HepG2 (cell line): ENCODE measurements at regions not wholly inside any gene's neighbourhood (a gene's known extent, or its start where the extent isn't known, plus 50 kb on each side); places are given as distances from the start of the nearest gene placed in this dataset.
A peak's percentile ranks its signal among the peaks of the same experiment; 100 is the strongest.

Experiments
- ARHGAP35 ChIP-seq: sonication (generic); formaldehyde crosslinking; IDR thresholded peaks from 2 replicates; pipeline ENCODE4 v1.9.0; 2022; ENCODE audit warnings: mild to moderate bottlenecking, inconsistent platforms, moderate library complexity, missing genetic modification reagents, borderline replicate concordance
- FLYWCH1 ChIP-seq: sonication (generic); formaldehyde crosslinking; IDR thresholded peaks from 2 replicates; pipeline ENCODE4 v1.8.1; 2023; ENCODE audit warnings: mild to moderate bottlenecking, missing genetic modification reagents
- FOXA1 ChIP-seq, 2 experiments: fragments of 450-650 bp in 1 of 2; sonication (generic) in 1 of 2; formaldehyde crosslinking in 1 of 2; IDR thresholded peaks; 2 replicates each; pipeline versions ENCODE4 v1.4.0 to v1.6.1; 2016 to 2020; ENCODE audit warnings: missing genetic modification reagents in 1 of 2
- FOXP1 ChIP-seq, 2 experiments: fragments of 450-650 bp in 1 of 2; IDR thresholded peaks; 2 replicates each; pipeline ENCODE4 v1.6.1; 2017 to 2018; ENCODE audit warnings: antibody characterized with exemption in 1 of 2
- HOMEZ ChIP-seq: IDR thresholded peaks from 2 replicates; pipeline ENCODE4 v1.6.1; 2016; ENCODE audit warnings: low read depth
- IRF1 ChIP-seq: sonication (generic); formaldehyde crosslinking; IDR thresholded peaks from 2 replicates; pipeline ENCODE4 v1.4.0; 2020; ENCODE audit warnings: low read depth, mild to moderate bottlenecking, missing genetic modification reagents
- KLF12 ChIP-seq: sonication (generic); formaldehyde crosslinking; IDR thresholded peaks from 2 replicates; pipeline ENCODE4 v1.4.0; 2020; ENCODE audit warnings: missing genetic modification reagents, borderline replicate concordance
- MAF1 ChIP-seq: sonication (generic); formaldehyde crosslinking; IDR thresholded peaks from 2 replicates; pipeline ENCODE4 v1.5.0; 2020; ENCODE audit warnings: missing genetic modification reagents, borderline replicate concordance
- MBD4 ChIP-seq: IDR thresholded peaks from 2 replicates; pipeline ENCODE4 v1.6.1; 2012; ENCODE audit warnings: low read length, inconsistent platforms, borderline replicate concordance
- NFYC ChIP-seq: IDR thresholded peaks from 2 replicates; pipeline ENCODE4 v1.6.1; 2016; ENCODE audit warnings: missing genetic modification reagents, missing compliant biosample characterization
- SRSF9 ChIP-seq: fragments of 200-400 bp; formaldehyde crosslinking; IDR thresholded peaks from 2 replicates; pipeline ENCODE4 v1.6.1; 2018; ENCODE audit warnings: borderline replicate concordance, mild to moderate bottlenecking, low read depth, low read length; ENCODE audit not compliant: insufficient read depth, poor library complexity, severe bottlenecking
- XBP1 ChIP-seq: sonication (generic); formaldehyde crosslinking; IDR thresholded peaks from 2 replicates; pipeline ENCODE4 v1.5.0; 2020; ENCODE audit warnings: missing genetic modification reagents
- ZBTB7B ChIP-seq: sonication (generic); formaldehyde crosslinking; IDR thresholded peaks from 2 replicates; pipeline ENCODE4 v1.4.0; 2020; ENCODE audit warnings: missing genetic modification reagents
- ZGPAT ChIP-seq: IDR thresholded peaks from 2 replicates; pipeline ENCODE4 v1.6.1; 2016; ENCODE audit warnings: mild to moderate bottlenecking
- ZMYM4 ChIP-seq: sonication (generic); formaldehyde crosslinking; IDR thresholded peaks from 2 replicates; pipeline ENCODE4 v1.8.1; 2023; ENCODE audit warnings: mild to moderate bottlenecking, missing genetic modification reagents
- ZNF260 ChIP-seq: sonication (generic); formaldehyde crosslinking; IDR thresholded peaks from 2 replicates; pipeline ENCODE4 v1.4.0; 2020; ENCODE audit warnings: missing genetic modification reagents, low read depth, mild to moderate bottlenecking, borderline replicate concordance
- ZNF335 ChIP-seq: sonication (generic); formaldehyde crosslinking; IDR thresholded peaks from 2 replicates; pipeline ENCODE4 v1.4.0; 2020; ENCODE audit warnings: missing genetic modification reagents
- ZNF546 ChIP-seq: sonication (generic); formaldehyde crosslinking; conservative IDR thresholded peaks from 2 replicates; pipeline ENCODE4 v1.8.1; 2023; ENCODE audit warnings: mild to moderate bottlenecking, missing genetic modification reagents
- ZNF572 ChIP-seq: sonication (generic); formaldehyde crosslinking; IDR thresholded peaks from 2 replicates; pipeline ENCODE4 v1.5.1; 2020; ENCODE audit warnings: mild to moderate bottlenecking, missing genetic modification reagents
- ZNF660 ChIP-seq: sonication (generic); formaldehyde crosslinking; IDR thresholded peaks from 2 replicates; pipeline ENCODE4 v1.5.1; 2020; ENCODE audit warnings: mild to moderate bottlenecking, low read depth, missing genetic modification reagents, borderline replicate concordance
- ZNF703 ChIP-seq: sonication (generic); formaldehyde crosslinking; IDR thresholded peaks from 2 replicates; pipeline ENCODE4 v1.5.1; 2020; ENCODE audit warnings: missing genetic modification reagents, mild to moderate bottlenecking, moderate library complexity, borderline replicate concordance
- ZNF768 ChIP-seq: sonication (generic); formaldehyde crosslinking; IDR thresholded peaks from 2 replicates; pipeline ENCODE4 v1.4.0; 2020; ENCODE audit warnings: missing genetic modification reagents
- ZNF841 ChIP-seq: sonication (generic); formaldehyde crosslinking; IDR thresholded peaks from 2 replicates; pipeline ENCODE4 v1.8.1; 2023; ENCODE audit warnings: missing genetic modification reagents, borderline replicate concordance
- ZXDC ChIP-seq: sonication (generic); formaldehyde crosslinking; IDR thresholded peaks from 2 replicates; pipeline ENCODE4 v1.5.0; 2020; ENCODE audit warnings: mild to moderate bottlenecking, missing genetic modification reagents

GRCh38 chr6:63391203-63391970 lies 71.6 kb upstream of the LGSN start (continued):
- peak; percentile 59; the same call in 1 of the 2 replicates for TF ChIP-seq NFYC
- TF ChIP-seq XBP1 (CRISPR knock-in tag) = no peak
- peak; percentile 97 for TF ChIP-seq FOXA1 (IDR thresholded peaks at IDR 0.05)
- peak; percentile 100 for TF ChIP-seq FOXA1 (CRISPR knock-in tag; IDR thresholded peaks at IDR 0.05)
- TF ChIP-seq ZBTB7B (CRISPR knock-in tag) = peak; percentile 80
- 0 out of 2 replicates have a peak, but pooled peaks have one; percentile 53 for TF ChIP-seq ZNF841 (CRISPR knock-in tag)
- TF ChIP-seq FOXP1 (IDR thresholded peaks at IDR 0.05) = no peak; the same call in none of the 2 replicates
- TF ChIP-seq FOXP1 (CRISPR knock-in tag; IDR thresholded peaks at IDR 0.05) = peak; percentile 97
- TF ChIP-seq FLYWCH1 = no peak
- TF ChIP-seq MAF1 = 0 out of 2 replicates have a peak, but pooled peaks have one; percentile 75
- no peak for TF ChIP-seq ZXDC (CRISPR knock-in tag)
- peak; percentile 95 for TF ChIP-seq MBD4
- peak; percentile 99 for TF ChIP-seq ZMYM4 (CRISPR knock-in tag)
- no peak for TF ChIP-seq KLF12 (CRISPR knock-in tag)
- TF ChIP-seq ARHGAP35 (CRISPR knock-in tag) = peak; percentile 56
- peak; percentile 100 for TF ChIP-seq ZGPAT (CRISPR knock-in tag)
- no peak for TF ChIP-seq ZNF768 (CRISPR knock-in tag)
- no peak for TF ChIP-seq ZNF660 (CRISPR knock-in tag)
- TF ChIP-seq ZNF335 (CRISPR knock-in tag) = peak; percentile 82; the same call in 1 of the 2 replicates
- peak; percentile 100 for TF ChIP-seq HOMEZ (CRISPR knock-in tag)
- TF ChIP-seq ZNF546 = no peak
- TF ChIP-seq ZNF703 (CRISPR knock-in tag) = peak; percentile 86
- no peak for TF ChIP-seq ZNF572 (CRISPR knock-in tag)
- TF ChIP-seq ZNF260 (CRISPR knock-in tag) = no peak
- no peak for TF ChIP-seq IRF1 (CRISPR knock-in tag)
- no peak for TF ChIP-seq SRSF9
